Neutrophil (primary cell): ENCODE measurements at regions not wholly inside any gene's neighbourhood (a gene's known extent, or its start where the extent isn't known, plus 50 kb on each side); places are given as distances from the start of the nearest gene placed in this dataset.
"Not testable (repeated sequence)": the region's sequence is repeated elsewhere in the genome, so short reads cannot be mapped to it uniquely, and the experiment has no call there.

ENCODE experiments used
- H3K27ac ChIP-seq: fragments of 200-600 bp; sonication (generic); 2 replicates; pipeline ENCODE4 v1.5.1; 2016; ENCODE audit warnings: mild to moderate bottlenecking, moderate library complexity
- H3K27me3 ChIP-seq: fragments of 200-600 bp; sonication (generic); 2 replicates; pipeline ENCODE4 v1.6.0; 2016; ENCODE audit warnings: mild to moderate bottlenecking
- H3K36me3 ChIP-seq: fragments of 200-600 bp; sonication (generic); 2 replicates; pipeline ENCODE4 v1.5.1; 2017
- H3K4me1 ChIP-seq, 2 experiments: fragments of 200-600 bp in 1 of 2; sonication (generic) in 1 of 2; 1 replicate in 1 of 2; 2 replicates in 1 of 2; pipeline versions ENCODE4 v1.5.1 to v1.6.1; 2013 to 2016; ENCODE audit warnings: low read depth in 1 of 2, low read length in 1 of 2, mild to moderate bottlenecking in 1 of 2, moderate library complexity in 1 of 2; ENCODE audit not compliant: control insufficient read depth in 1 of 2, insufficient read depth in 1 of 2
- H3K4me3 ChIP-seq, 2 experiments: fragments of 200-600 bp in 1 of 2; sonication (generic) in 1 of 2; 1 replicate in 1 of 2; 2 replicates in 1 of 2; pipeline ENCODE4 v1.5.1; 2013 to 2016; ENCODE audit warnings: low read depth in 1 of 2, low read length in 1 of 2, mild to moderate bottlenecking in 1 of 2, moderate library complexity in 1 of 2
- H3K9me3 ChIP-seq: fragments of 200-600 bp; sonication (generic); 2 replicates; pipeline ENCODE4 v1.5.1; 2016
- CTCF ChIP-seq: fragments of 200-600 bp; sonication (generic); IDR thresholded peaks from 2 replicates; pipeline ENCODE4 v1.5.1; 2016; ENCODE audit warnings: antibody characterized with exemption

- H3K27me3 ChIP-seq: no peaks in the 10 kb centered on the region
- H3K4me3 ChIP-seq: no peak overlapping the region
- no peaks in the 10 kb centered on the region for H3K4me1 ChIP-seq
- no peaks in the 10 kb centered on the region for H3K36me3 ChIP-seq
- no peaks in the 10 kb centered on the region for H3K9me3 ChIP-seq
- TF ChIP-seq CTCF: no peak
- no peak overlapping the region for H3K27ac ChIP-seq
These were observed 63.6 kb upstream of the HGF start for GRCh38 chr7:81833401-81833800.

GRCh38 chr7:81831883-81832282, 62.0 kb upstream of the HGF start:
- Histone ChIP-seq H3K27me3 (no peaks in the 10 kb centered on the region), H3K4me3 (no peak overlapping the region), H3K27ac (no peak overlapping the region), H3K4me1 (no peaks in the 10 kb centered on the region), H3K36me3 (no peaks in the 10 kb centered on the region), H3K9me3 (no peaks in the 10 kb centered on the region)
- TF ChIP-seq CTCF: no peak

- not testable (repeated sequence) for H3K4me3 ChIP-seq
These were observed 59.7 kb upstream of the HGF start for GRCh38 chr7:81829511-81829910.

GRCh38 chr7:81822811-81823210, 53.0 kb upstream of the HGF start:
- H3K4me1 ChIP-seq: no peaks in the 10 kb centered on the region
- H3K36me3 ChIP-seq: no peaks in the 10 kb centered on the region
- no peak overlapping the region for H3K4me3 ChIP-seq
- H3K9me3 ChIP-seq: no peaks in the 10 kb centered on the region
- no peaks in the 10 kb centered on the region for H3K27me3 ChIP-seq
- no peak for TF ChIP-seq CTCF
- H3K27ac ChIP-seq: no peak overlapping the region

More at GRCh38 chr7:81829511-81829910, 59.7 kb upstream of the HGF start:
- not testable (repeated sequence) for H3K9me3 ChIP-seq, H3K27ac ChIP-seq, H3K27me3 ChIP-seq, H3K4me1 ChIP-seq, H3K36me3 ChIP-seq

- Histone ChIP-seq H3K27me3 (no peaks in the 10 kb centered on the region), H3K36me3 (no peaks in the 10 kb centered on the region), H3K27ac (no peak overlapping the region), H3K9me3 (no peaks in the 10 kb centered on the region), H3K4me3 (no peak overlapping the region), H3K4me1 (no peaks in the 10 kb centered on the region)
- TF ChIP-seq CTCF: no peak
These were observed 50.0 kb upstream of the HGF start for GRCh38 chr7:81819861-81820260.
